ENCODE measurements at regions not wholly inside any gene's neighbourhood (a gene's known extent, or its start where the extent isn't known, plus 50 kb on each side); places are given as distances from the start of the nearest gene placed in this dataset.
A peak's percentile ranks its signal among the peaks of the same experiment; 100 is the strongest.
"Not testable (repeated sequence)": the region's sequence is repeated elsewhere in the genome, so short reads cannot be mapped to it uniquely, and the experiment has no call there.

DNA sequence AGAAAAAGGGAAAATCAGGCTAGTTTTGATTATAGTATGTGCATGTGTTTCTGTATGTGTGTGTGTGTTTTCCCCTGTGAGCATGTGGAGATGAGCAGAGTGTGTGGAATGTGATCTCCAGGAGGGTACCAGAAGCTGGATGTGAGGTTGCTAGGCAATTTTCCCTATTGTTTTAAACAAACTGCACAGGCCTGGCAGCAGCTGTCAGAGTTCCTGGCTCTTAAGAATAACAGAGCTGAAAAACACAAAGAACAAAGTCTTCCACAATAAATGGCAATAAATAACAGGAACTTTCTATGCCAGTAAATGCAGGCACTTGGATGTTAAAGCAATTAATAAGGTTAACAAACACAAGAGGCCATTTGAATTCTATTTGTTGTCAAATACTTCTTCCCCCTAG lies 344.6 kb upstream of the CTSO start:
- no peak for DNase-seq

GRCh38 chr4:156295676-156296195 lies 342.1 kb upstream of the CTSO start:
- DNase-seq, result no peak

DNA sequence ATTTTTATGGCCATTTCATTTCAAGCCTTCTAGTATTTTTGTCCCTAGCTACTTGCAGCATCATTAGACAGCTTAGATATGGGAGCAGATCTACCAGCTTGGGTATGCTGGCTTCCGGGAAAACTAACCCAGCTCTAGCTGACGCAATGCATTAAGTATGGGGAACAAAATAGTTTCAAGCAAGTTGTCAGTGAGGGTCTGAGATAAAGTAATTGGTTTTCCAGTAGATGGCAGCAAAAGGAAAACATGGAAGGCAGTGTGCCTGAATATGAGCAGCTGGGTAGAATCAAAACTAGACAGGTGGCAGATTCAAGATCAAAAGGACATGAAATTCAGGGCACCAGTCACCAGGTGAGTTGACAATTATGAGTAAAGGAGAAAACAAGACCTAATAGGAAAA lies 340.9 kb upstream of the CTSO start:
- DNase-seq, result no peak

GRCh38 chr4:156293657-156294297 lies 340.1 kb upstream of the CTSO start:
- DNase-seq, result no peak

DNA sequence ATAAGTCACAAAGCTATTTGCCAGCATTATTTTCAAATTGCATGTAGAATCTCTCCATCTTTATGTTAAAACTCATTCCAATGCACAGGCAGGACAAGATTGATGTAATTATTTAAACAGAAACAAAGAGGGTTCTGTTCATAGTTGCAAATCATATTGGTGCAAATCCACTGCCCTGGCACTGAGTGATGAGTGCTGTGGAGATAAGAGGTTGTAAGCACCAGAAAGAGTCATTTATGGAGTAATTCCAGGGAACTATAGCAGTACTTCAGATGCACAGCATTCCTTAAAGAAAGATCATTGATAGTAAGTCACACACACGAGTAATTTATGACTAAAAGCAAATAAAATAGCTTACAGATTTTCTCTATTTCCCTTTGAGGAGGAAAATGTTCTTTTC lies 337.7 kb upstream of the CTSO start:
- no peak for DNase-seq

- no peak for DNase-seq
Observed at GRCh38 chr4:156290811-156291210, 337.1 kb upstream of the CTSO start.

GRCh38 chr4:156290026-156290425 lies 336.4 kb upstream of the CTSO start:
- DNase-seq, result not testable (repeated sequence)

- no peak for DNase-seq
Observed at GRCh38 chr4:156280686-156281085, 327.0 kb upstream of the CTSO start.

GRCh38 chr4:156265407-156265806 lies 311.7 kb upstream of the CTSO start:
- DNase-seq, result no peak

DNA sequence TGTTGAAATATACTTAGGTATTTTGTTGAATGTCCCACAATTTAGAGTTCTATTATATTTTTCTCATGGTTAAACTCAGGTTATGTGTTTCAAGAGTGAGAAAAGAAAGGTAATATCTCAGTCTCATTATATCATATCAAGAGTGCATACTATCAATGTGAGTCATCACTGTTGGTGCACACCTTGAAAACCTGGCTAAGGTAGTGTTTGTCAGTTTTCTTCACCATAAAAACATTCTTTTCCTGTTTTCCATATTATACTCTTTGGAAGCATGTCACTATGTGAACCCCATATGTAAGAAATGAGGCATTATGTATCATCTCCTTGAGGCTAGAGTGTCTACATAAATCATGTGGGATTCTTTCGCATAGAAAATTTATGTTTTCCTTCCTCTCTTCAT lies 307.6 kb upstream of the CTSO start:
- DNase-seq, result no peak

GRCh38 chr4:156255230-156256007 lies 301.8 kb upstream of the CTSO start:
- peak in 1 of 2 experiments; percentile 6 for DNase-seq

GRCh38 chr4:156252358-156252921 lies 298.8 kb upstream of the CTSO start:
- no peak for DNase-seq

DNA sequence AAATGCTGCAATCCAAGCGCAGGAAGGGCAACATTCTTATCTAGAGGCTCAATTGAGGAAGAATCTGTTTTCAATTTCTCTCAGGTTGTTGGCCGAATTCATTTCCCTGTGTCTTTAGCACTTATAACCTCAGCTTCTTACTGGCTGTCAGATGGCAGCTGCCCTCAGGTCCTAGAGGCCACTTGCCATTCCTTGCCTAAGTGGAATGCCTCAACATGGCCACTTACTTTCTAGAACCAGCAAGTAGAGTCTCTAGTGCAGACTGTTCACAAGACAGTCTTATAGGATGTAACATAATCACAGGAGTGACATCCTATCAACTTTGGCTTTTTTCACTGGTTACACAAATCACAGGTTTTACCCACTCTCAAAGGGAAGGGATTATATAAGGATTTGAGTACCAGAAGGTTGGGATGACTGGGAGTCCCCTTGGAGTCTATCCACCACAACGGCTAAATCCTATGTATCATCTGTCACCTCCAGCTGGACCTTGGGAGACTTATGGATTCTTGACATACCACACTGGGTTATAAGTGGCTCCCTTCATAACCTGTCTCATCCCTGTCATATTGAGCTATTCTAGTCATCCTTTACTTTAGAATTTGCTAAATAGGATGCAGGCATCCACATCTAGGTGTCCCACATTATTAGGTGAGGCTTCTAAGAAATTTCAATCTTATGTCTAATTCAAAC lies 297.9 kb upstream of the CTSO start:
- DNase-seq, result no peak

GRCh38 chr4:156248917-156249316 lies 295.3 kb upstream of the CTSO start:
- no peak for DNase-seq

GRCh38 chr4:156247470-156247869 lies 293.8 kb upstream of the CTSO start:
- DNase-seq, result no peak

- DNase-seq, result no peak
Observed at GRCh38 chr4:156243015-156243414, 289.3 kb upstream of the CTSO start.

GRCh38 chr4:156242390-156242789 lies 288.7 kb upstream of the CTSO start:
- no peak for DNase-seq

GRCh38 chr4:156241896-156242295 lies 288.2 kb upstream of the CTSO start:
- DNase-seq, result no peak

DNA sequence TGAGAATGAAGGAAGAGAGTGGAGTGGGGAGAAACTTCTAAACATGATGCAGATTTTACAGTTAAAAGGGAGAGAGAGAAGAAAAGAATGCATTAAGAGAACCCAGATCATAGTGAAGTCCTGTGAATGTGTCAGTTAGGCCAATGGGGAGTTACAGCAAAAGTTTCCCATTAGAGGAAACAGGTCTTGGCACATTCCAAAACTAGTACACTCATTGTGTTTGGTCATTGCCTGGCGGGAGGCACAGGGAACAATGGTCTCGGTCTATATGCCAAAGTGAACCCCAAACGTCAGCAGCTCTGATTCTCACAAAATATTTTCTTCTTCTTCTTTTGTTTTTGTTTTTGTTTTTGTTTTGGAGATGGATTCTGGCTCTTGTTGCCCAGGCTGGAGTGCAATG lies 284.5 kb upstream of the CTSO start:
- no peak for DNase-seq

DNA sequence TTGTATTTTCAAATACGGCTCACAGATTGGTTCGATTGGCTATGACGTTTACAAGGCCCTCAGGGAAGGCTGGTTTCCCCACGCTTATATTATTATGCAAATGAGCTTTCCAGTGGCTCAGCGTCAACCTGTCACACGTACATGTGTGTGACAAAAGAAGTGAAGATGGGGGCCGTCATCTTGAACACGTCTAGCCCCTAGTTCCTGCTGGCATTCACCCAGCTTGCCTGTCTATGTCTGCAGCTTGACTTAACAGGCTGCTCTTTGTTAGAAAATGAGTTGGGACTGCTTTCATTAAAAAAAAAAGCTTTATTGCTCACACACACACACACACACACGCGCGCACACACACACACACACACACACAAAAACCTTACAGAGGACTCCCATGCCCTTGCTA lies 283.6 kb upstream of the CTSO start:
- DNase-seq, result no peak

DNA sequence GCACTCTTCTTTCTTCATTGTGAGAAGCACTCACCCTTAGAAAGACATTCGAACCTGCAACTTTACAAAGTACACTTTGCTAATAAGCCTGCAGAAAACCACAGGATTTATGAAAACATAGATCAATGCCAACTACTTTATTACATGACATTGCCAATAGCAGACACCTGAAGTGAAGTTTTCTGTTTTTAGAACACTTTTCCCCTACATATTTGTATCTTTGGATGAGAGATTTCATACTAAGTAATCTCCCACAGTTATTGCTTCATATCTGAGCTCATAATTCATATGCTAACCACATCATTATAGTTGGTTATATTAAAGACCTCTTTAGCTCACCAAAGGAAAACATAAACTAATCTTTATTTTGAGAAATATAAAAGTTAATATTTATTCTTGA lies 276.5 kb upstream of the CTSO start:
- no peak for DNase-seq

- DNase-seq, result no peak
Observed at GRCh38 chr4:156228676-156229075, 275.0 kb upstream of the CTSO start.

GRCh38 chr4:156227321-156227720 lies 273.7 kb upstream of the CTSO start:
- no peak for DNase-seq

GRCh38 chr4:156223985-156224384 lies 270.3 kb upstream of the CTSO start:
- no peak for DNase-seq
